ENCODE measurements at regions not wholly inside any gene's neighbourhood (a gene's known extent, or its start where the extent isn't known, plus 50 kb on each side); places are given as distances from the start of the nearest gene placed in this dataset.

- TF ChIP-seq CTCF (optimal IDR thresholded peaks at IDR 0.05 in 1 of 3, IDR thresholded peaks at IDR 0.05 in 1 of 3, conservative IDR thresholded peaks at IDR 0.05 in 1 of 3; ENCODE audit: extremely low read depth in 1 of 3, insufficient read depth in 2 of 3, low read length in 3 of 3) (no peak), EZH2 (IDR thresholded peaks at IDR 0.05; ENCODE audit: low read length) (no peak)
Measured at GRCh38 chr20:23287354-23288190, 63.0 kb upstream of the NXT1 start.

Measured in keratinocyte (primary cell).